Inferior parietal cortex (tissue), 1 donor: ENCODE measurements at regions not wholly inside any gene's neighbourhood (a gene's known extent, or its start where the extent isn't known, plus 50 kb on each side); places are given as distances from the start of the nearest gene placed in this dataset.
"Not testable (repeated sequence)": the region's sequence is repeated elsewhere in the genome, so short reads cannot be mapped to it uniquely, and the experiment has no call there.

Source experiments
- DNase-seq: peaks from one replicate; pipeline ENCODE4 v3.0.0-alpha.2; 2016; ENCODE audit errors: extremely low spot score

DNA sequence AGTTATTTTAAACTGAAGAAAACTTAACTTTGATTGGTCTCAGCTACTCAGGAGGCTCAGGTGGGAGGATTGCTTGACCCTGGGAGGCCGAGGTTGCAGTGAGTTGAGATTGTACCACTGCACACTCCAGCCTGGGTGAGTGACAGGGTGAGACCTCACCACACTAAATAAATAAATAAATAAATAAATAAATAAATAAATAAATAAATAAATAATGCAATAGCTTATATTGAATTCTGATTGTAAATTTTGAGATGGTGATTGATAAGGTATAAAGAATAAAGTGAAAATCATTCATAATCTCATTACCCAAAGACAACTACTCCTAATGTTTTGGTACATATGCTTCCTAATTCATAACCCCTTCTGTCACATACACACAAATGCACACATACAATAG lies 58.1 kb downstream of the TUBA3C start:
- DNase-seq, result no peak

DNA sequence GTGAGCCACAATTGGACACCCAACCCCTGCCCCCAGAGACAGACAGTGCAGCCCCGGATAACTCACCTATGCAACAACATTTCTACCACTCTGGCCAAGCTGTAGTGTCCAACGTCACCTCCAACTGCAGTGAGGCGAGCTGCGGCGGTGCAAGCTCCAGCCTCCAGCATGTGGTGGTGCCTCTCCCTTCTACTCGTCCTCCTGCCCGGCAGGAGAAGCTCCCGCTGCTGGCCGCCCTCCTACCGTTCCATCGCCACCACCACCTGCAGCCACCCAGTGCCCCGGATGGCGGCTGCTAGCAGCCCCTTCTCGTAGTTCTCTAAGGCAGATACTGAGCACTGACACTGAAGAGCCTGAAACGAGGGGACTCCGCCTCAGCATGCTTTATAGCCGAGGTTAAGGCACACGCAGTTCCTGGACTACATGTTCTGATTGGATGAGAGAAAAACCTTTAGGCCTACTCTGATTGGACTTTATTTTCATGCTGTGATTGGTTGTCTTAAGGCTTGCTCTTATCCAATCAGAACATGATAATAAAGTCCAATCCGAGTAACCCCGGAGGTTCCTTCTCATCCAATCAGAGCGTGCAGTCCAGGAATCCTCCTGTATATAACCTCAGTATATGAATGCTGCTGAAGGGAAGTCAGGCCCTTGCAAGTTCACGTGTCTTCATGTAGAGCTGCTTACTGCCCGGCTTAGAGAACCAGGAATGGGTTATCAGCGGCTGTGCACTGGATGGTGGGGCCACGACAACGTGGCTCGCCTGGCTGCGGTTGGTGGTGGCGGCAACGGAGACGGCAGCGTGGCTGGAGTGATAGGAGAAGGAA lies 63.5 kb downstream of the TUBA3C start:
- DNase-seq, result no peak

DNA sequence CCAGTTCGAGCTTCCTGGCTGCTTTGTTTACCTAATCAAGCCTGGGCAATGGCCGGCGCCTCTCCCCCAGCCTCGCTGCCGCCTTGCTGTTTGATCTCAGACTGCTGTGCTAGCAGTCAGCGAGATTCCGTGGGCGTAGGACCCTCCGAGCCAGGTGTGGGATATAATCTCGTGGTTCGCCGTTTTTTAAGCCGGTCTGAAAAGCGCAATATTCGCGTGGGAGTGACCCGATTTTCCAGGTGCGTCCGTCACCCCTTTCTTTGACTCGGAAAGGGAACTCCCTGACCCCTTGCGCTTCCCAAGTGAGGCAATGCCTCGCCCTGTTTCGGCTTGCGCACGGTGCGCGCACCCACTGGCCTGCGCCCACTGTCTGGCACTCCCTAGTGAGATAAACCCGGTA lies 72.4 kb downstream of the TUBA3C start:
- DNase-seq, result not testable (repeated sequence)

DNA sequence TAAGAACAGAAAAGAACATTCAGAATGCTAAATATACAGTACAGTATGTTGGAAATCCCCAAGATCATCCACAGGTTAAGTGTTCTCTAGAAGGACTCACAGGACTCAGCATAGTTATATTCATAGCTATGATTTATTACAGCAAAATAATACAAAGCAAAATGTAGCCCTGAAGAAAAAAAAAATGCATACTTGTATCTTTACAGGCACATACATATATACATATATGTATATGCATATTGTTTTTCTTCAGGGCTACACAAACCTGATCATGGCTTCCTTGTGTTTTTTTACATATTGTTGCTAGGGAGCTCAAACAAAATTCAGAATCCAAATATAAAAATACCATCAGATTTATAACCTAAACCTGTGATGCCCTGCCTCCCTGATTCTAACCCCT lies 78.5 kb downstream of the TUBA3C start:
- no peak for DNase-seq

DNA sequence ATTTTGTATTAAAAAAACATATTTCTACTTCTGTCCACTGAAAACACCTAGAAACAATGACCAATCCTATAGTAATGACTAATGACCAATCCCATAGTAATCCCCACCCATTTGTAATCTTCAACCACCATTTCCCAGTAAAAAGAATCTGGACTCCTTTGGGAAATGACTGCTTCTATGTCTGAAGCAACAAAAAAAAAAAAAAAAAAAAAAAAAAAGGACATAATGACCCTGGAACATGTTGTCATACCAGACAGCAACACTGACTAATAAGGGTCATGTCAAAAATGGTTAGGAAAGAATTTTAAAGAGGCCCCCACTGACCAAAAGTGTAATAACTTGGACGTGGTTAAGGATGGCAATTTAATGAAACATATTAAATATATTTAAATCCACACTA lies 88.3 kb downstream of the TUBA3C start:
- DNase-seq, result no peak

DNA sequence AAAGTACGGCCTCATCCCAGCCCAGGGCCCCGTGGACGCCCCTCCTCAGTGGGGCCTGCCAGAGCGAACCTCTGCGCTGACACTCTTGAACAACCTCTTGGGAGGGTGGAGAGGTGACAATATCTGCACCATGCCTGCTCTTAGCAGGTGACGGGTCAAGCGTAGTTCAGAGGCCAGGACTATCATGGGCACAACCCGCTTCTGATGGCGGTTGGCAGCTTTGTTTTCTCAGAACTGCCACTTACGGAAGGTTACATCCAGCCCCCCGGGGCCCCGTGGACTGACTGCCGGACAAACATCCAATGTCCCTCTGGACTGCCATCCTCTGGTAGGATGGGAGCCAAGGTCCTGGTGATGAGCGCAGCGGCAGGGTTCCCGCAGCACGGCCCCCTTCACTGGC lies 91.1 kb downstream of the TUBA3C start:
- DNase-seq, result no peak

DNA sequence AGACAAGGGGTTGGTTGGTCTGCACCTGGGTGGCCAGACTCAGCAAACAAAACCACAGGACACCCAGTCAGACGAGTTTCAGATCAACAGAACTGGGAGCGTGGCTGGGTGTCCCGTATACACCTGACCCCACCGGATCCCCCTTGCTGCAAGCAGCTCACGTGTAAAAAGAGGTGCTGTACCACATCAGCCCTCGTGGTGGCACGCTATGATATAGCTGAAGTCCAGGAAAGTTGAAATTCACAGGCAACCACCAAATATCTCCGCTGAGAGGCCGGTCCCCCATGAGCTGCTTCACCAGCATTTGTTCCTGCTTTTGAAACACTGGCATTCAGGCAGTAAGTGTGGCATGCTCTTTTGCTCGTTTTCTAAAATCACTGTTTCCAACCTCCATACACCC lies 92.3 kb downstream of the TUBA3C start:
- DNase-seq, result no peak

DNA sequence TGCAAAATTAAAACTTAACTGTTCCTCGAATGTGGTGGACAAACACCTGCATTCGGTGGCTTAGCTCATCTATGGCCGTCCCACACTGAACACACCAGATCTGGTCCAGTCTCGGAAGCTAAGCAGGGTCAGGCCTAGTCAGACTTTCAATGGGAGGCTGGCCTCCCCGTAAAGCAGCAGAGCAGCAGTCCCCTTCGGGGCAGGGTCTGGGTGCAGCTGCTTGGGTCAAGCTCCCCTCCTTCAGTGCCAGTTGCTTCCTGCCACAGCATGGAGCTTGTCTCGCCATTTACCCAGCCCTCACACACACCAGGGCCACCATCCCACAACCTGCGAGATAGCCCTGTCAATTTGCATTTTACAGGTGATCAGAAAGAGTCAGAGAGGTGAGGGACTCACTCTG lies 93.2 kb downstream of the TUBA3C start:
- DNase-seq, result no peak

DNA sequence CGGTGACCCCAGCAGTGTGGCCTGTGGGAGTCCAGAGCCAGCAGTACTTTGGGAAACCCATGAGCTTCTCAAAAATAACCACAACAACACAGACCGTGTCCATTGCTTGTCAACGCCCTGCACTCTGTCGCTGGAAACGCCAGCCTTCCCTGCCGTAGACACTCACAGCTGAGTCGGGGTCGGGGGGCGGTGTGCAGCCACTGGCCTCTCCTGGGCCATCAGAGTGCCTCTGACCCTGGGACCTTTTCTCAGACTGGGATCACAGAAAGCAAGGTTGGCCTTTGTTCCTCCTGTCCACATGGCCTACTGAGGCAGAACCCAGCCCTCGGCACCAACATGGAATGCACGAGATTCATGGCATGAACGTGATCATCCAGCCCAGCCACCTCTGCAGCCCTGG lies 95.7 kb downstream of the TUBA3C start:
- DNase-seq, result no peak

DNA sequence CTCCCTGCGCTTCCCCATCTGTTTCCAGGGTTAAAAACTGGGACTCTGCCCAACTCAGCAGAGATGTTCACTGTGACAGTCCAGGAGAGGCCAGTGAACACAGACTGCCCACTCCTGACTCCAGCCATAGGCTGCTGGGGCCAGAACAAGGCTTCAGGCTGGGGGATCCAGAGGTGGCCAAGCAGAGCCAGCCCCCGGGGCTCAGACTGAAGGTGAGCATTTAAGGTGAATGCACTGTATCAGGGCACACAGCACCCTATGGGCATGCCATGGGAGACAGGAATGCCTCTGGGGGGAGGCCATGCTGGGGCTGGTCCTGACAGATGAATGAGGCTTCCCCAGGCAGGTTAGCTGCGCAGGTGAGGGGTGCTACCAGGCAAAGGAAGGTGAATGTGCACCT lies 96.4 kb downstream of the TUBA3C start:
- no peak for DNase-seq

DNA sequence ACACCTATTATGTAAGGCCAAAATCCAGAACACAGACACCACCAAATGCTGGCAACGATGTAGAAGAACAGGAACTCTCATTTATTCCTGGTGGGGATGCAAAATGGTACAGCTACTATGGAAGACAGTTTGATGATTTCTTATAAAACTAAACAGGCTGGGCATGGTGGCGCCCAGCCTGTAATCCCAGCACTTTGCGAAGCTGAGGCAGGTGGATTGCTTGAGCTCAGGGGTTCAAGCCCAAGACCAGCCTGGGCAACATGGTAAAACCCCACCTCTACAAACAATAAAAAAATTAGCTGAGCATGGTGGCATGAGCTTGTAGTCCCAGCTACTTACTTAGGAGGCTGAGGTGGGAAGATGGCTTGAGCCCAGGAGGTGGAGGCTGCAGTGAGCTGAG lies 98.3 kb downstream of the TUBA3C start:
- no peak for DNase-seq

DNA sequence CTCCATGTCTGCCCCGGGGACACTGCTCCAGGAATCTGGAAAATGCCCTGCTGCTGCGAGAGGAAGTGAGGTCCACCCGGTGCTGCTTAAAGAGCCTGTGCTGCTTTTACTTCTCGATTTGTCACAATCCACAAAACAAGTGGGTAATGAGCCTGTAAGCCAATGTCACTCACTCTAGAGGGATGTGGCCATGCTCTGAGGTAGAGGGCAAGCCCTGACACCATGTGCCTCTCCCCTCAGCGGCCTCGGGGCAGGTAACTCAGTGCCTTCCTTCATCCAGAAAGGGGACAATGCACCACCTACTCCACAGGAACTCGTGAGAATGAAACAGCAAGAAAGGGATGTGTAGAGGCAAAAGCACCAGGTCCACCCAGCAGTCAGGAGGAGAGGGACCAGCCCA lies 106.2 kb downstream of the TUBA3C start:
- DNase-seq, result no peak

DNA sequence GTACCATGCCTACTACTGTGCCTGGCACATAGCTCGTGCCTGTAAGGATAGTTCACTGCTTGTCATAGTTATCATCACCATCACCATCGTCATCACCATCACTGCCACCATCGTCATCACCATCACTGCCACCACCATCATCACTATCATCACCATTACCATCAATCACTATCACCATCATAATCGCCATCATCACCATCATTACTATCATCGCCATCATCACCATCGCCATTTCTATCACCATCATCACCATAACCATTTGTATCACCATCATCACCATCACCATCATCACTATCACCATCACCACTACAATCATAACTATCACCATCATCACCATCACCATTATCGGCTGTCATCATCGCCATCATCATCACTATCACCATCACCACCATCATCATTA lies 107.1 kb downstream of the TUBA3C start:
- DNase-seq, result no peak

DNA sequence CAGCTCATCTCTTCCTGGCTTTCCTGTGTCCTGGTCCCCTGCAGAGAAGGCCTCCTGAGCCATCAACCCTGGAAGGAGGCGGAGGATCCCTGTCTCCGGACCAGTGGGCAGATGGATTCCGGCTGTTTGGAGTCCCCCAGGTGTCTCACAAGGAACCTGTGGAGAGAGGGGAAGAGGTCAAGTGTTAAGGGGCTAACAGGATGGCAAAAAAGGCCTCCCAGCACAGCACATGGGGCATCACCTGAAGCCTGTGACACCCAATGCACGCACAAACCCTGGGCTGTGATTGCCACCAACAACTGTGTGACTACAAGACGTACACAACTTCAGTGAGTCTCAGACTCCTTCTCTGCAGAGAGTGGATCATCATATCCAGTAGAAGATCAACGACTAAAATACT lies 107.5 kb downstream of the TUBA3C start:
- DNase-seq, result not testable (repeated sequence)

DNA sequence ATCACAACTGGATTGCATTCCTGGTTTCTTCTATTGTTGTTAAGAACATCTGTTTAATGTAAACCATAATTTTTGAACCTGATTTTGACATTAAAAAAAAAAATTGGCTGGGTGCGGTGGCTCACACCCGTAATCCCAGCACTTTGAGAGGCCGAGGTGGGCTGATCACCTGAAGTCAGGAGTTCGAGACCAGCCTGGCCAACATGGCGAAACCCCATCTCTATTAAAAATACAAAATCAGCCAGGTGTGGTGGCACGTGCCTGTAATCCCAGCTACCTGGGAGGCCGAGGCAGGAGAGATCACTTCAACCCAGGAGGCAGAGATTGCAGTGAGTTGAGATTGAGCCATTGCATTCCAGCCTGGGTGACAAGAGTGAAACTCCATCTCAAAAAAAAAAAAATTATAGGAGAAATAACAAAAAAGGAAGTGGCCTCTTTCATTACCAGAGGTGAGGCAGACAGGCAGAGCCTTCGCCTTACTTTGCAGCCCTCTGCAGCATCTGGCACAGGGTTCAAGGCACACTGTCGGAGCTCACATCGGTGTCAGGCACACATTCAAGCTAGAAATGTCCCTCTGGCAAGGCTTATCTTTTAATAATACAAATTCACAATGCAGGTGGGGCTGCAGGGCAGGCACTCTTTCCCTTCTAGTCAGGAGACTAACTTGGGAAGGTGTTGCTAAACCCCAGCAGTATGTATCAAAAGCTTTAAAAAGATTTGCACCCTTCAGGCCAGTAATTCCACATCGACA lies 108.5 kb downstream of the TUBA3C start:
- not testable (repeated sequence) for DNase-seq

DNA sequence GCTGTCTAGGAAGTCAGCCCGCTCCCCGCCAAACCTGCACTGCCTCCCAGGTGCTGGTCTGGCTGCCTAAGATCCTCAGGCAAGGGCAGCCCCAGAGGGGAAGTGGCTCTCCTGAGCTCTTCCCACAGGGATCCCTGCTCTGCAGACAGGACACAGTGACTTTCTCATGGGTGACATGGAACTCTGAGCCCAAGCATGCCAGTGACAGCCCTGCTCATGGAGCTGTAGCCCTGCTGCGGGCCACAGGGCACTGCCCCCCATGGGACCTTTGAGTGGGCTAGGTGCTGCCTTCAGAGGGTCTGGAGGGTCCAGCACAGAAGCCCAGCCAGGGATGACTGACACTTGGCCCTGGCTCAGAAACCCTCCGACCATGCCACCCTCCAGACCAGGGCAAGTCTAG lies 109.1 kb downstream of the TUBA3C start:
- DNase-seq, result no peak

DNA sequence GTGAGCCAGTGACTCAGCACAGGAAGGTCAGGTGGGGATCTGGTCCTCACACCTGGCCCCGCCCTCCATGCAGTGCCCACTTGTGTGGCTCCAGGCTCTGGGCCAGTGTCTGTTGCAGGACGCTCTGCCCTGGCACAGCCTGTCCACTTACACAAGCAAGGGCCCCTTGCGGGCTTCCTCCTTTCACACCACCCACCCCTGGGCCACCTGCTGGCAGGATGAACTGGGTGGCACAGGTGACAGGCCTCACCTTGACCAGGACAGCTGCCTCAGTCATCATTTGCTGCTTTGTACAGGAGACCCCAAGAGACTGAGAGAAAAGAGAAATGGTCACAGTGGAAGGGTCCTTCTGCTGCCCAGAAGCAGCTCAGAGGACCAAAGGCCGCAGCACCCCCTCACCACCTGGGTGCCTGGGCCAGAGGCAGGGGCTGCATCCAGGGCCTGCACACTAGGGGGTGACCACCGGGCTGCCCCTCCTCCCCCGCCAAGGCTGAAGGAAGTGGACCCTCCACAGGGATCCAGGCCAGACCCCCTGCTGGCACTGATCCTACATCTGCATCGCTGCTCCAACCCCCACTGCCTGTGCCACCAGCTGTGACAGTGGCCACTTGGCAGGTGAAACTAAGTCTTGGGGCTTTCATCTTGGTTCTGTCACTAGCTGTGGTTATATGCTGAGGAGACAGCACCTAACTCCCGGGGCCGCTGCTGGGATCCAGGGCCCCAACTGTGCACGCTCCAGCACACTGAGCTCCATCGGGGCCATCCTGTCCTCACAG lies 110.3 kb downstream of the TUBA3C start:
- DNase-seq, result no peak

DNA sequence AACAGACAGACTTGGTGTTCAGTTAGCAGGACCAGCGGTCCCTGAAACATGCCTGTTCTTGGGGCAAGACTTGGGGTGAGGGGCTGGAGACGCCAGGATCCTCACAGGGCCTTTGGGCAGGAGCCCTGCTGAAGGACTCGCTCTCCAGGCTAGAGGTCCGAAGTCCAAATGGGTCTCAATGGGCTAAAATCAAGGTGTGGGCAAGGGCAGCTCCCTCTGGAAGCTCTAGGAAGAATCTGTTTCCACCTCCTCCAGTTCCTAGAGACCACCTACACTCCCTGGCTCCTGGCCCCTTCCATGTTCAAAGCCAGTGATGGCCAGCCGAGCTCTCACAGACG lies 111.3 kb downstream of the TUBA3C start:
- no peak for DNase-seq

DNA sequence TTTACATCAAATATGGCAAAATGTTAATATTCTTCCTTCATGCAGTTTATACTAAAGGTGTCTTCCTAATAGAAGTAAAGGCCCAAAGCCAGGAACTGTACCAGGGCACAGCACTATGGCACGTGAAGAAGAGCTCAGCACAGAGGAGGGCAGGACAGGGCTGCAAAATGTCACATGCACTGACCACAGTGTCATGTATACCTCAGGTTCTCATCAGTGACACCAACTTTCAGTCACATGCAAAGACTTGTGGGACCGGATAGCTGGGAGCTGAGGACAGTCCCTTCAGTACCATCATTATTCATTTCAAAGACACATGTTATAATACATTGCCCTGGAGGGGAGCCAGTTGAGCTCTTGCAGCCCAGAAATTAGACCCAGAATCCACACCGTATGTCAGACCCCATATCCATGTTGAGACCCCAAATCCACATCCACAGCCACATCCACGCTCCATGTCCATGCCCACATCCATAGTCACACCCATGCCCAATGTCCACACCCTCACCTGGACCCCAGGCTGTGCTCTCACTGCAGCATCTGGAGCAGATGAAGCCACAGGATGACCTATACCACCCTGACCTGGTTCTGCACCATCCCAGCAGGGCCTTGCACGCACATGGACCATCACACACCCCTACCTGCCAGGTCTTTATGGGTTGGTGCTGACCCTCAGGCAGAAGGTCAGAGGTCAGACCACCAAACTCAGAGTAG lies 111.8 kb downstream of the TUBA3C start:
- DNase-seq, result no peak

DNA sequence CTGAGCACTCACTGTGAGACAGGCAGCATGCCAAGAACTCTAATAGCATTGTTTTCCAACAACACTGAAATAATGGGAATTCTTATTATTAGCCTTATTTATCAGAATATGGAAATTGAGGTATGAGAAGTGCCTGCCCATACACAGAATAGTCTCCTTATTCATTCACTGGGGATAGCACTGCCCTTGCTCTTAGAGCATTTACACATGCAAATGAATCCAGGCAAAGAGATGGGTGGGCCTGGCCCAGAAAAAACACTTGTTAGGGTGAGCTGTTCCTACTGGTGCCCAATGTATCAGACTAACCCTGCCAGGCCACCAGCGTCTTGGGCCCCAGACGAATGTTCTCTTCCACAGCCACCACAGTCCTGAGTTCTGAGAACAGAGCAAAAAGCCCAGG lies 112.9 kb downstream of the TUBA3C start:
- DNase-seq, result no peak

DNA sequence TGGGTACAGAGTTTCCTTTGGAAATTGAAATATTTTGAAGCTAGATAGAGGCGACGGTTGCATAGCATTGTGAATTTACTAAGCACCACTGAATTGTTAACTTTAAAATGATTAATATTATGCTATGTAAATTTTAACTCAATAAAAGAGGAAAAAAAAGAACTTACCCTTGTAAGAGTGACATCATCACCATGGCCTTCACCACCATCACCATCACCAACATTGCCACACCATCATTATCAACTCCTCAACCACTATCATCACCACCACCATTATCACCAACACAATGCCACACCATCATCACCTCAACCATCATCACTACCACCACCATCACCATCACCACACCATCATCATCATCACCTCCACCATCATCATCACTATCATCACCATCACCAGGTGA lies 113.9 kb downstream of the TUBA3C start:
- no peak for DNase-seq

DNA sequence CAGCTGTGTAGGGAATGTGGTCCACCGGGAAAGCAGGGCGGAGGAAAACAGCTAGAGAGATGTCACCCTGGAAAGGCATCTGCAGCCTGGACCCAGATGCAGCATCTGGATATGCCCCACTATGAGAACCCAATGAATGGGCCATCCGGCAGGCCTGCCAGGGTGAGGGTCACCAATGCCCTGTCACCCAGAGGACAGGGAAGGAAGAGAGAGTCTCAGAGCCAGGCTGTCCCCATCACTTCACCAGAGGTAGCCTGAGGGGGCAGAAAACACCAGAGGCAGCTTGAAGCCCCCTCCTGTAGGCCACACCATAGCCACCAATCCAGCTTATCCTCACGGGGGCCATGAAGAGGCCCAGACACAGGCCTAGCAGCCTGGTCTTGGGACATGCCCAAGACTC lies 118.8 kb downstream of the TUBA3C start:
- no peak for DNase-seq
